ENCODE measurements at regions not wholly inside any gene's neighbourhood (a gene's known extent, or its start where the extent isn't known, plus 50 kb on each side); places are given as distances from the start of the nearest gene placed in this dataset.
"Not testable (repeated sequence)": the region's sequence is repeated elsewhere in the genome, so short reads cannot be mapped to it uniquely, and the experiment has no call there.

GRCh38 chr7:150139840-150140239 is 183.3 kb upstream of the LRRC61 start:
- ATAC-seq; H3K4me3 ChIP-seq; H3K4me1 ChIP-seq (ENCODE audit: control insufficient read depth, insufficient read depth, low read length); H2AFZ ChIP-seq (ENCODE audit: control insufficient read depth, low read depth, low read length); CTCF ChIA-PET; H3K27ac ChIP-seq (ENCODE audit: control insufficient read depth, insufficient read depth); H3K27me3 ChIP-seq (replicated peaks in 1 of 2; ENCODE audit: control insufficient read depth in 2 of 2, insufficient read depth in 2 of 2, low read length in 1 of 2); H3K9me3 ChIP-seq (replicated peaks; ENCODE audit: control insufficient read depth, insufficient read depth, low read length); POLR2A ChIA-PET; H3K79me2 ChIP-seq (ENCODE audit: control insufficient read depth, insufficient read depth, low read length); BruUV-seq (replicated peaks); H3K36me3 ChIP-seq (ENCODE audit: control insufficient read depth in 2 of 2, insufficient read depth in 2 of 2, low read length in 1 of 2); RAD21 ChIA-PET (ENCODE audit: unreplicated experiment); H4K20me1 ChIP-seq (ENCODE audit: control insufficient read depth, insufficient read depth); H3K9ac ChIP-seq (ENCODE audit: control insufficient read depth, insufficient read depth, low read length); in situ Hi-C loops (cut with MboI); H3K4me2 ChIP-seq (ENCODE audit: control insufficient read depth, insufficient read depth); intact Hi-C loops (cut with micrococcal nuclease; ENCODE audit: unreplicated experiment); SMC1A ChIA-PET (ENCODE audit: uncharacterized antibody, unreplicated experiment); DNase-seq (ENCODE audit: low read depth, low spot score): not testable (repeated sequence)
- FAIRE-seq, result peak; percentile 78
- WGBS (ENCODE audit: insufficient coverage, insufficient replicate concordance, low lambda C conversion rate, missing lambda C conversion rate), result 35% methylated on average over 5 of the region's 5 CpGs

DNA sequence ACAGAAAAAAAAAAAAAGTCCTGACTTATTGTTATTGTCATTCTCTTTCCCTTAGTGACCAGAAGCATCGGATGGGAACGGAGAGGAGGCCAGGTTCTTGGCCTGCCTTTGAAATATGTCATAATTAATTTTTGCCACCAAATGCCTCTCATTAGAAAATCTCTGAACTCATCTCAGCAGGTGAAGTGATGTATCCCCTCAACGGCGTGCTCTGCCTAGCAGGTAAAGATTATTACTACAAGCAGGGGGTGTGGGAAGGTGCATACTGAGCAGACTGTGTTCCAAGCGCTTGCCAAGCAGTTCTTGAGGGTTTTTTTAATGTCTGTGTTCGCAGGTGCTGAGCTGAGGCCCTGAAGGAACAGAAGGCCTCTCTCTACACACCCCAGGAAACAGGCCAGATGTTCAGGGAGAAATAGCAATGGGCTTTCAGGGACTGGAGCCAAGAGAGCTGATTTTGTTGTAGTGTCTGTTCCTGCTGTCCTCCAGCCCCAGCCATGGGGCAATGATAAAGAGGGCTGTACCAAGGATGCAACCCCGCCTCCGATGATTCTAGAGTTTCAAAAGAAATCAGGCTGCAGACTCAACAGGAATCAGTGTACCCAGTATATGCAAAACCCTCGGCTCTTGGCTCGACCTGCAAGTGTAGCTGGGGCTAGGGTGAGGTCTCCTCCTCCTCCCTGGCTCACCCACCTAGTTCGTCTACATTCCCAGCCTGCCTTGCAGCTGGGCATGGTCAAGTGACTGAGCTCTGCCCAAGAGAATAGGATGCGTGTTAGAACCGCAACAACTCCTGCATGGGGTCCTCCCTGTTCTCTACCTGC is 181.4 kb upstream of the LRRC61 start:
- H3K9me3 ChIP-seq (replicated peaks; ENCODE audit: control insufficient read depth, insufficient read depth, low read length); CTCF ChIA-PET; H3K9ac ChIP-seq (ENCODE audit: control insufficient read depth, insufficient read depth, low read length); H3K4me1 ChIP-seq (ENCODE audit: control insufficient read depth, insufficient read depth, low read length); BruUV-seq (replicated peaks); H4K20me1 ChIP-seq (ENCODE audit: control insufficient read depth, insufficient read depth); POLR2A ChIA-PET; FAIRE-seq; SMC1A ChIA-PET (ENCODE audit: uncharacterized antibody, unreplicated experiment); in situ Hi-C loops (cut with MboI); H3K4me2 ChIP-seq (ENCODE audit: control insufficient read depth, insufficient read depth); H3K4me3 ChIP-seq; H2AFZ ChIP-seq (ENCODE audit: control insufficient read depth, low read depth, low read length); RAD21 ChIA-PET (ENCODE audit: unreplicated experiment); DNase-seq (ENCODE audit: low read depth, low spot score); intact Hi-C loops (cut with micrococcal nuclease; ENCODE audit: unreplicated experiment); H3K36me3 ChIP-seq (ENCODE audit: control insufficient read depth in 2 of 2, insufficient read depth in 2 of 2, low read length in 1 of 2); H3K27me3 ChIP-seq (replicated peaks in 1 of 2; ENCODE audit: control insufficient read depth in 2 of 2, insufficient read depth in 2 of 2, low read length in 1 of 2); ATAC-seq; H3K27ac ChIP-seq (ENCODE audit: control insufficient read depth, insufficient read depth); H3K79me2 ChIP-seq (ENCODE audit: control insufficient read depth, insufficient read depth, low read length): not testable (repeated sequence)
- 42% methylated on average over 13 of the region's 13 CpGs for WGBS (ENCODE audit: insufficient coverage, insufficient replicate concordance, low lambda C conversion rate, missing lambda C conversion rate)

- CTCF ChIA-PET; POLR2A ChIA-PET; in situ Hi-C loops (cut with MboI); H3K27ac ChIP-seq (ENCODE audit: control insufficient read depth, insufficient read depth); H3K9me3 ChIP-seq (replicated peaks; ENCODE audit: control insufficient read depth, insufficient read depth, low read length); DNase-seq (ENCODE audit: low read depth, low spot score); H3K27me3 ChIP-seq (replicated peaks in 1 of 2; ENCODE audit: control insufficient read depth in 2 of 2, insufficient read depth in 2 of 2, low read length in 1 of 2); H3K4me3 ChIP-seq; H2AFZ ChIP-seq (ENCODE audit: control insufficient read depth, low read depth, low read length); SMC1A ChIA-PET (ENCODE audit: uncharacterized antibody, unreplicated experiment); H3K4me1 ChIP-seq (ENCODE audit: control insufficient read depth, insufficient read depth, low read length); H3K4me2 ChIP-seq (ENCODE audit: control insufficient read depth, insufficient read depth); H4K20me1 ChIP-seq (ENCODE audit: control insufficient read depth, insufficient read depth); RAD21 ChIA-PET (ENCODE audit: unreplicated experiment); intact Hi-C loops (cut with micrococcal nuclease; ENCODE audit: unreplicated experiment); H3K79me2 ChIP-seq (ENCODE audit: control insufficient read depth, insufficient read depth, low read length); H3K9ac ChIP-seq (ENCODE audit: control insufficient read depth, insufficient read depth, low read length); ATAC-seq; H3K36me3 ChIP-seq (ENCODE audit: control insufficient read depth in 2 of 2, insufficient read depth in 2 of 2, low read length in 1 of 2); BruUV-seq (replicated peaks): not testable (repeated sequence)
- FAIRE-seq, result peak; percentile 38
- 38% methylated on average over 3 of the region's 3 CpGs for WGBS (ENCODE audit: insufficient coverage, insufficient replicate concordance, low lambda C conversion rate, missing lambda C conversion rate)
Measured at GRCh38 chr7:150146124-150146523, 177.0 kb upstream of the LRRC61 start.

DNA sequence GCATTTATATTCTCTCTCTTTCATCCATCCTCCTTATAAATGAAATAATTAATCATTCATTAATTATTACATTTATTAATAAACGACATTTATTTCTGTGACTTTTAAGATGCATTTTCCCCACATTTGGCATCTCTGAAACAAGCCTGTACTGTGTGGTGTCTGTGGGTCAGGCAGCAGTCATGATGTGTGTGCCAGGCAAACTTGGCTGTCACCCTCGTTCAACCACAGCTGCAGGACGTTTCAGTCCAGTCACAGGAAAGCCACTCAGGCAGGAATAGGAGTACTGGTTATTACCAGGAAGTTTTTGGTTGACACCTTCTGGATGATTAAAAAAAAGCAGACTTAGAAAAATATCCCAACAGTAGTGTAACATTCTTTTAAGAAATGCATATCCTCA is 175.6 kb upstream of the LRRC61 start:
- H3K36me3 ChIP-seq (ENCODE audit: control insufficient read depth in 2 of 2, insufficient read depth in 2 of 2, low read length in 1 of 2); POLR2A ChIA-PET; in situ Hi-C loops (cut with MboI); H2AFZ ChIP-seq (ENCODE audit: control insufficient read depth, low read depth, low read length); H3K9me3 ChIP-seq (replicated peaks; ENCODE audit: control insufficient read depth, insufficient read depth, low read length); H3K4me2 ChIP-seq (ENCODE audit: control insufficient read depth, insufficient read depth); H3K27ac ChIP-seq (ENCODE audit: control insufficient read depth, insufficient read depth); RAD21 ChIA-PET (ENCODE audit: unreplicated experiment); BruUV-seq (replicated peaks); H3K27me3 ChIP-seq (replicated peaks in 1 of 2; ENCODE audit: control insufficient read depth in 2 of 2, insufficient read depth in 2 of 2, low read length in 1 of 2); H3K9ac ChIP-seq (ENCODE audit: control insufficient read depth, insufficient read depth, low read length); CTCF ChIA-PET; H3K4me1 ChIP-seq (ENCODE audit: control insufficient read depth, insufficient read depth, low read length); DNase-seq (ENCODE audit: low read depth, low spot score); ATAC-seq; H3K4me3 ChIP-seq; H3K79me2 ChIP-seq (ENCODE audit: control insufficient read depth, insufficient read depth, low read length); SMC1A ChIA-PET (ENCODE audit: uncharacterized antibody, unreplicated experiment); H4K20me1 ChIP-seq (ENCODE audit: control insufficient read depth, insufficient read depth); intact Hi-C loops (cut with micrococcal nuclease; ENCODE audit: unreplicated experiment): not testable (repeated sequence)
- WGBS (ENCODE audit: insufficient coverage, insufficient replicate concordance, low lambda C conversion rate, missing lambda C conversion rate), result 17% methylated on average over 3 of the region's 3 CpGs
- peak; percentile 31 for FAIRE-seq
